Spinal cord (tissue), 9 donors: ENCODE measurements at regions not wholly inside any gene's neighbourhood (a gene's known extent, or its start where the extent isn't known, plus 50 kb on each side); places are given as distances from the start of the nearest gene placed in this dataset.
A peak's percentile ranks its signal among the peaks of the same experiment; 100 is the strongest.

Experiments used
- DNase-seq, 6 donors: peaks; one replicate each; pipeline versions ENCODE4 v3.0.0 to v3.0.0-alpha.2; 2013 to 2015; ENCODE audit warnings: low spot score in 6 of 6, low read depth in 4 of 6
- H3K27ac ChIP-seq: one replicate; pipeline ENCODE4 v1.5.1; 2013; ENCODE audit warnings: low read depth, low read length, control low read depth
- H3K27me3 ChIP-seq: one replicate; pipeline ENCODE4 v1.6.1; 2013; ENCODE audit warnings: low read length; ENCODE audit not compliant: control insufficient read depth, insufficient read depth
- H3K36me3 ChIP-seq: one replicate; pipeline ENCODE4 v1.6.1; 2013; ENCODE audit warnings: low read length; ENCODE audit not compliant: control insufficient read depth, insufficient read depth
- H3K4me1 ChIP-seq: one replicate; pipeline ENCODE4 v1.6.1; 2013; ENCODE audit warnings: low read length; ENCODE audit not compliant: control insufficient read depth, insufficient read depth
- H3K4me3 ChIP-seq: one replicate; pipeline ENCODE4 v1.5.1; 2013; ENCODE audit warnings: low read depth, low read length, control low read depth
- H3K9me3 ChIP-seq: one replicate; pipeline ENCODE4 v1.6.1; 2013; ENCODE audit warnings: low read length; ENCODE audit not compliant: control insufficient read depth, insufficient read depth
- WGBS: methylation state at CpG from one replicate; pipeline ENCODE4 v1.1.5; 2013; ENCODE audit warnings: missing lambda C conversion rate; ENCODE audit not compliant: insufficient coverage; 5-methylcytosine and 5-hydroxymethylcytosine counted together
- donor health status: healthy.

GRCh38 chr9:28805197-28805596 is 1231.9 kb upstream of the C9orf72 start:
- H3K27me3 ChIP-seq = no peaks in the 10 kb centered on the region
- no peaks in the 10 kb centered on the region for H3K9me3 ChIP-seq
- WGBS = no CpG with 5 or more reads among the region's 1 CpG
- DNase-seq = no peak
- H3K4me3 ChIP-seq = no peak overlapping the region
- H3K27ac ChIP-seq = no peak overlapping the region
- no peaks in the 10 kb centered on the region for H3K4me1 ChIP-seq
- H3K36me3 ChIP-seq = no peaks in the 10 kb centered on the region

- Histone ChIP-seq H3K9me3 (no peaks in the 10 kb centered on the region), H3K27me3 (no peaks in the 10 kb centered on the region), H3K27ac (no peak overlapping the region), H3K4me3 (no peak overlapping the region), H3K36me3 (no peaks in the 10 kb centered on the region), H3K4me1 (no peaks in the 10 kb centered on the region)
- peak in 1 of 6 donors; percentile 34 for DNase-seq
Measured at GRCh38 chr9:28808042-28808441, 1234.8 kb upstream of the C9orf72 start.

- H3K27ac ChIP-seq = no peak overlapping the region
- no CpG with 5 or more reads among the region's 1 CpG for WGBS
Measured at GRCh38 chr9:28810388-28811075, 1237.3 kb upstream of the C9orf72 start.

GRCh38 chr9:28820741-28821140 is 1247.5 kb upstream of the C9orf72 start:
- no peaks in the 10 kb centered on the region for H3K9me3 ChIP-seq
- H3K36me3 ChIP-seq = no peaks in the 10 kb centered on the region
- peak in 3 of 6 donors; percentile 6 to 38 (median 22) for DNase-seq
- H3K27me3 ChIP-seq = no peaks in the 10 kb centered on the region
- no peak overlapping the region for H3K27ac ChIP-seq
- H3K4me3 ChIP-seq = no peak overlapping the region
- peaks cover 4% of the 10 kb centered on the region for H3K4me1 ChIP-seq
- WGBS = 20% methylated on average over 1 of the region's 2 CpGs

More at GRCh38 chr9:28810388-28811075, 1237.3 kb upstream of the C9orf72 start:
- no peak for DNase-seq
- H3K27me3 ChIP-seq = no peaks in the 10 kb centered on the region
- no peaks in the 10 kb centered on the region for H3K4me1 ChIP-seq
- no peaks in the 10 kb centered on the region for H3K9me3 ChIP-seq
- H3K4me3 ChIP-seq = no peak overlapping the region
- H3K36me3 ChIP-seq = no peaks in the 10 kb centered on the region

GRCh38 chr9:28821240-28821639 is 1248.0 kb upstream of the C9orf72 start:
- Histone ChIP-seq H3K27ac (no peak overlapping the region), H3K27me3 (no peaks in the 10 kb centered on the region), H3K36me3 (no peaks in the 10 kb centered on the region), H3K4me3 (no peak overlapping the region), H3K4me1 (peaks cover 4% of the 10 kb centered on the region), H3K9me3 (no peaks in the 10 kb centered on the region)
- DNase-seq = no peak
- WGBS = 57% methylated on average over 1 of the region's 2 CpGs

GRCh38 chr9:28824432-28824963 is 1251.2 kb upstream of the C9orf72 start:
- Histone ChIP-seq H3K27ac (no peak overlapping the region), H3K9me3 (no peaks in the 10 kb centered on the region), H3K36me3 (no peaks in the 10 kb centered on the region), H3K27me3 (no peaks in the 10 kb centered on the region), H3K4me3 (no peak overlapping the region), H3K4me1 (peaks cover 4% of the 10 kb centered on the region)
- no CpG with 5 or more reads among the region's 1 CpG for WGBS
- no peak for DNase-seq

GRCh38 chr9:28832168-28832770 is 1259.0 kb upstream of the C9orf72 start:
- no peaks in the 10 kb centered on the region for H3K9me3 ChIP-seq
- no CpG with 5 or more reads among the region's 3 CpGs for WGBS
- no peak for DNase-seq
- no peak overlapping the region for H3K27ac ChIP-seq
- H3K36me3 ChIP-seq = no peaks in the 10 kb centered on the region
- H3K4me1 ChIP-seq = no peaks in the 10 kb centered on the region
- H3K4me3 ChIP-seq = no peak overlapping the region
- H3K27me3 ChIP-seq = no peaks in the 10 kb centered on the region

- H3K4me1 ChIP-seq = no peaks in the 10 kb centered on the region
- no peak for DNase-seq
- WGBS = no CpG with 5 or more reads among the region's 1 CpG
- no peak overlapping the region for H3K27ac ChIP-seq
- no peak overlapping the region for H3K4me3 ChIP-seq
- H3K27me3 ChIP-seq = no peaks in the 10 kb centered on the region
- no peaks in the 10 kb centered on the region for H3K36me3 ChIP-seq
- peaks cover 2% of the 10 kb centered on the region for H3K9me3 ChIP-seq
Measured at GRCh38 chr9:28834156-28834555, 1260.9 kb upstream of the C9orf72 start.

GRCh38 chr9:28839778-28840430 is 1266.6 kb upstream of the C9orf72 start:
- H3K4me3 ChIP-seq = no peak overlapping the region
- H3K4me1 ChIP-seq = no peaks in the 10 kb centered on the region
- H3K9me3 ChIP-seq = peaks cover 3% of the 10 kb centered on the region
- H3K36me3 ChIP-seq = no peaks in the 10 kb centered on the region
- no peak for DNase-seq
- H3K27ac ChIP-seq = no peak overlapping the region
- 94% methylated on average over 9 of the region's 9 CpGs for whole genome bisulfite sequencing
- no peaks in the 10 kb centered on the region for H3K27me3 ChIP-seq
